Panc1 (cell line): ENCODE measurements at regions not wholly inside any gene's neighbourhood (a gene's known extent, or its start where the extent isn't known, plus 50 kb on each side); places are given as distances from the start of the nearest gene placed in this dataset.

Experiments
- ATAC-seq: fragments of 200-7000 bp; cut with Tn5 transposase; 2 replicates; pipeline ENCODE4 v1.9.1; 2020; ENCODE audit warnings: mild to moderate bottlenecking, moderate library complexity
- BruUV-seq: library from RNA; stranded (reverse); fragments of 400-500 nt; replicated peaks from 2 replicates; lab custom pipeline; 2021; lab: Mats Ljungman, UMichigan
- CTCF ChIA-PET: fragments of 300-600 bp; sonication (Branson Sonifier 250); formaldehyde crosslinking; loops from one replicate; lab custom pipeline; 2022; ENCODE audit warnings: antibody characterized with exemption; lab: Charles Lee
- POLR2A ChIA-PET: fragments of 300-600 bp; sonication (Branson Sonifier 250); formaldehyde crosslinking; loops from one replicate; lab custom pipeline; 2022; ENCODE audit warnings: antibody characterized with exemption; lab: Charles Lee
- DNase-seq: peaks from one replicate; pipeline ENCODE4 v3.0.0-alpha.2; 2010; ENCODE audit warnings: low read depth, low spot score
- H3K27ac ChIP-seq: 2 replicates; pipeline ENCODE4 v1.5.1; 2011; ENCODE audit warnings: mild to moderate bottlenecking, low read length, inconsistent platforms
- H3K27me3 ChIP-seq: fragments of 200-500 bp; sonication (Bioruptor generic); 2 replicates; pipeline ENCODE4 v1.6.0; 2014; ENCODE audit warnings: low read length, inconsistent platforms; ENCODE audit not compliant: control insufficient read depth, insufficient read depth
- H3K36me3 ChIP-seq: fragments of 200-500 bp; sonication (Bioruptor generic); 2 replicates; pipeline ENCODE4 v1.5.1; 2014; ENCODE audit warnings: inconsistent platforms, mild to moderate bottlenecking, low read length, moderate library complexity; ENCODE audit not compliant: control insufficient read depth, insufficient read depth
- H3K4me1 ChIP-seq: 2 replicates; pipeline ENCODE4 v1.5.1; 2011; ENCODE audit warnings: inconsistent platforms, mild to moderate bottlenecking, low read length, moderate library complexity; ENCODE audit not compliant: control insufficient read depth, insufficient read depth
- H3K4me3 ChIP-seq, 2 experiments: 2 replicates each; pipeline ENCODE4 v1.5.1; 2011 to 2012; ENCODE audit warnings: low read depth in 2 of 2, low read length in 2 of 2, mild to moderate bottlenecking in 2 of 2, inconsistent platforms in 1 of 2, moderate library complexity in 1 of 2
- H3K9me3 ChIP-seq: fragments of 200-500 bp; sonication (Bioruptor generic); 2 replicates; pipeline ENCODE4 v1.5.1; 2014; ENCODE audit warnings: low read depth, mild to moderate bottlenecking, inconsistent platforms, low read length, moderate library complexity; ENCODE audit not compliant: control insufficient read depth, insufficient read depth
- POLR2AphosphoS5 ChIP-seq: IDR thresholded peaks from 2 replicates; pipeline ENCODE4 v1.6.1; 2012; ENCODE audit warnings: mild to moderate bottlenecking, low read depth, low read length, moderate library complexity
- REST ChIP-seq, 2 experiments: IDR thresholded peaks; 2 replicates each; pipeline ENCODE4 v1.6.1; 2011 to 2012; ENCODE audit warnings: low read depth in 2 of 2, control low read depth in 1 of 2, low read length in 1 of 2, mild to moderate bottlenecking in 1 of 2, moderate library complexity in 1 of 2; ENCODE audit not compliant: insufficient read depth in 1 of 2
- SIN3A ChIP-seq: IDR thresholded peaks from 2 replicates; pipeline ENCODE4 v1.6.1; 2012; ENCODE audit warnings: low read depth, mild to moderate bottlenecking, low read length, moderate library complexity, borderline replicate concordance; ENCODE audit not compliant: insufficient read depth
- TCF7L2 ChIP-seq: IDR thresholded peaks from 2 replicates; pipeline ENCODE4 v1.6.1; 2011; ENCODE audit warnings: mild to moderate bottlenecking, low read depth, low read length, inconsistent platforms
- in situ Hi-C: cut with HindIII; loops from 2 replicates; pipeline ENCODE4 v1.10.0; 2016; ENCODE audit warnings: low sequenced_read_pairs, low pct_unique_long_range_greater_than_20kb
- intact Hi-C: fragments of 100-400 bp; cut with micrococcal nuclease; formaldehyde crosslinking; loops from one replicate; pipeline ENCODE4 v1.10.0; 2022; ENCODE audit not compliant: unreplicated experiment
- TF ChIP-seq, protein P1 (sequence below): fragments of 450-650 bp; IDR thresholded peaks from 2 replicates; pipeline ENCODE4 v1.5.1; 2017; ENCODE audit warnings: mild to moderate bottlenecking

- Histone ChIP-seq H3K9me3 (no peaks in the 10 kb centered on the region), H3K27ac (no peak overlapping the region), H3K36me3 (no peaks in the 10 kb centered on the region), H3K27me3 (no peaks in the 10 kb centered on the region), H3K4me3 (no peak overlapping the region), H3K4me1 (no peaks in the 10 kb centered on the region)
- intact Hi-C loops = no loop called here
- TF ChIP-seq TCF7L2 = no peak
- no peak for TF ChIP-seq POLR2AphosphoS5
- in situ Hi-C loops = no loop called here
- no peak for ATAC-seq
- POLR2A ChIA-PET = no interaction called here
- no TSS peak for BruUV-seq
- CTCF ChIA-PET = no interaction called here
- DNase-seq = no peak
Observed at GRCh38 chr13:55000043-55000442, 1971.4 kb downstream of the OLFM4 start.

GRCh38 chr13:55000844-55001243, 1972.2 kb downstream of the OLFM4 start:
- intact Hi-C loops = no loop called here
- no TSS peak for BruUV-seq
- no peaks in the 10 kb centered on the region for H3K27me3 ChIP-seq
- TF ChIP-seq POLR2AphosphoS5 (no peak), SIN3A (no peak), TCF7L2 (no peak), REST (IDR thresholded peaks at IDR 0.05; ENCODE audit: insufficient read depth in 1 of 2, low read depth in 2 of 2, low read length in 1 of 2) (no peak)
- TF ChIP-seq, protein P1, sequence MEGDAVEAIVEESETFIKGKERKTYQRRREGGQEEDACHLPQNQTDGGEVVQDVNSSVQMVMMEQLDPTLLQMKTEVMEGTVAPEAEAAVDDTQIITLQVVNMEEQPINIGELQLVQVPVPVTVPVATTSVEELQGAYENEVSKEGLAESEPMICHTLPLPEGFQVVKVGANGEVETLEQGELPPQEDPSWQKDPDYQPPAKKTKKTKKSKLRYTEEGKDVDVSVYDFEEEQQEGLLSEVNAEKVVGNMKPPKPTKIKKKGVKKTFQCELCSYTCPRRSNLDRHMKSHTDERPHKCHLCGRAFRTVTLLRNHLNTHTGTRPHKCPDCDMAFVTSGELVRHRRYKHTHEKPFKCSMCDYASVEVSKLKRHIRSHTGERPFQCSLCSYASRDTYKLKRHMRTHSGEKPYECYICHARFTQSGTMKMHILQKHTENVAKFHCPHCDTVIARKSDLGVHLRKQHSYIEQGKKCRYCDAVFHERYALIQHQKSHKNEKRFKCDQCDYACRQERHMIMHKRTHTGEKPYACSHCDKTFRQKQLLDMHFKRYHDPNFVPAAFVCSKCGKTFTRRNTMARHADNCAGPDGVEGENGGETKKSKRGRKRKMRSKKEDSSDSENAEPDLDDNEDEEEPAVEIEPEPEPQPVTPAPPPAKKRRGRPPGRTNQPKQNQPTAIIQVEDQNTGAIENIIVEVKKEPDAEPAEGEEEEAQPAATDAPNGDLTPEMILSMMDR = no peak
- H3K9me3 ChIP-seq = no peaks in the 10 kb centered on the region
- in situ Hi-C loops = no loop called here
- POLR2A ChIA-PET = no interaction called here
- no peak for DNase-seq
- H3K36me3 ChIP-seq = no peaks in the 10 kb centered on the region
- CTCF ChIA-PET = no interaction called here
- ATAC-seq = no peak
- no peak overlapping the region for H3K4me3 ChIP-seq
- H3K4me1 ChIP-seq = no peaks in the 10 kb centered on the region
- no peak overlapping the region for H3K27ac ChIP-seq

DNA sequence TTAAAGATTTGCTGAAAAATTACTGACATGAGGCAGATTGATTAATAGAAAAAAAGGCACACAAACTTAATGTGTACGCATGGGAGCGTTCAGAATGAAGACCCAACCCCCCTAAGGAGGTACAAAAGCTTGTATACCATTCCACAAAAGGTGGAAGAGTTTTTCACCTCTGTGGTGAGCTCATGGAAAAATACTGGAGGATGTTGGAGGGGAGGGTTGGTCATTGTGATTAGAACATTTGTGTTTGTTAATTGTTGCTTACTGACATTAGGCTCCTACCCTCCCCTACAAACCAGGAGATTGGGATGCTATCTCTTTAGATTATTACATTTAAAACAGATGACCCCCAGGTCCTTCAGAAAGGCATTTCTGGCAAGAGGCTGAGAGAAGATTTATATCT, 1973.3 kb downstream of the OLFM4 start:
- ChIA-PET POLR2A (no interaction called here), CTCF (no interaction called here)
- Histone ChIP-seq H3K36me3 (no peaks in the 10 kb centered on the region), H3K9me3 (no peaks in the 10 kb centered on the region), H3K4me3 (no peak overlapping the region), H3K27ac (no peak overlapping the region), H3K4me1 (no peaks in the 10 kb centered on the region), H3K27me3 (no peaks in the 10 kb centered on the region)
- no TSS peak for BruUV-seq
- intact Hi-C loops = no loop called here
- no peak for ATAC-seq
- in situ Hi-C loops = no loop called here
- TF ChIP-seq REST (IDR thresholded peaks at IDR 0.05; ENCODE audit: insufficient read depth in 1 of 2, low read depth in 2 of 2, low read length in 1 of 2) = no peak
- no peak for TF ChIP-seq SIN3A
- TF ChIP-seq POLR2AphosphoS5 = no peak
- TF ChIP-seq TCF7L2 = no peak
- TF ChIP-seq, protein P1 = no peak
- no peak for DNase-seq
